ENCODE measurements at regions not wholly inside any gene's neighbourhood (a gene's known extent, or its start where the extent isn't known, plus 50 kb on each side); places are given as distances from the start of the nearest gene placed in this dataset.

- no peak overlapping the region for H3K4me2 ChIP-seq (ENCODE audit: low read length)
- H3K36me3 ChIP-seq (ENCODE audit: insufficient read depth, low read length), result no peaks in the 10 kb centered on the region
- H3K9me3 ChIP-seq (ENCODE audit: low read length), result no peaks in the 10 kb centered on the region
- H3K79me2 ChIP-seq (ENCODE audit: insufficient read depth, low read depth, low read length), result no peaks in the 10 kb centered on the region
- no peak overlapping the region for H2AFZ ChIP-seq (ENCODE audit: low read length)
- no peak overlapping the region for H3K27ac ChIP-seq (ENCODE audit: low read depth, low read length, poor library complexity, severe bottlenecking)
- no peaks in the 10 kb centered on the region for H4K20me1 ChIP-seq (ENCODE audit: insufficient read depth, low read length)
- H3K4me1 ChIP-seq (ENCODE audit: insufficient read depth, low read length, poor library complexity, severe bottlenecking), result no peaks in the 10 kb centered on the region
- BruUV-seq (replicated peaks), result no TSS peak
- POLR2A ChIA-PET, result no interaction called here
- no peak for DNase-seq (ENCODE audit: low spot score)
- intact Hi-C loops (cut with micrococcal nuclease; ENCODE audit: unreplicated experiment), result no loop called here
- H3K9me2 ChIP-seq (ENCODE audit: insufficient read depth, low read length), result no peaks in the 10 kb centered on the region
- CTCF ChIA-PET (ENCODE audit: unreplicated experiment), result no interaction called here
- no peak for TF ChIP-seq EZH2phosphoT487 (IDR thresholded peaks at IDR 0.05; ENCODE audit: borderline replicate concordance, low read depth, low read length)
- no peak for TF ChIP-seq CTCF (conservative IDR thresholded peaks at IDR 0.05; ENCODE audit: low read length)
- no peak overlapping the region for H3K4me3 ChIP-seq (ENCODE audit: low read depth, low read length, poor library complexity, severe bottlenecking)
Observed at GRCh38 chr5:101605700-101606099, 690.4 kb downstream of the SLCO4C1 start.

- Histone ChIP-seq H3K4me3 (ENCODE audit: low read depth, low read length, poor library complexity, severe bottlenecking) (no peak overlapping the region), H4K20me1 (ENCODE audit: insufficient read depth, low read length) (no peaks in the 10 kb centered on the region), H3K79me2 (ENCODE audit: insufficient read depth, low read depth, low read length) (no peaks in the 10 kb centered on the region), H3K27ac (ENCODE audit: low read depth, low read length, poor library complexity, severe bottlenecking) (no peak overlapping the region), H2AFZ (ENCODE audit: low read length) (no peak overlapping the region), H3K9me2 (ENCODE audit: insufficient read depth, low read length) (no peaks in the 10 kb centered on the region), H3K9me3 (ENCODE audit: low read length) (no peaks in the 10 kb centered on the region), H3K36me3 (ENCODE audit: insufficient read depth, low read length) (no peaks in the 10 kb centered on the region), H3K4me1 (ENCODE audit: insufficient read depth, low read length, poor library complexity, severe bottlenecking) (no peaks in the 10 kb centered on the region), H3K4me2 (ENCODE audit: low read length) (no peak overlapping the region)
- no TSS peak for BruUV-seq (replicated peaks)
- CTCF ChIA-PET (ENCODE audit: unreplicated experiment), result no interaction called here
- DNase-seq (ENCODE audit: low spot score), result no peak
- no peak for TF ChIP-seq EZH2phosphoT487 (IDR thresholded peaks at IDR 0.05; ENCODE audit: borderline replicate concordance, low read depth, low read length)
- no peak for TF ChIP-seq CTCF (conservative IDR thresholded peaks at IDR 0.05; ENCODE audit: low read length)
- POLR2A ChIA-PET, result no interaction called here
- intact Hi-C loops (cut with micrococcal nuclease; ENCODE audit: unreplicated experiment), result no loop called here
Observed at GRCh38 chr5:101600614-101601013, 695.5 kb downstream of the SLCO4C1 start.

GRCh38 chr5:101590384-101590783 is 687.3 kb upstream of the ST8SIA4 start:
- no peaks in the 10 kb centered on the region for H3K9me2 ChIP-seq (ENCODE audit: insufficient read depth, low read length)
- no peak overlapping the region for H3K4me2 ChIP-seq (ENCODE audit: low read length)
- H3K9me3 ChIP-seq (ENCODE audit: low read length), result no peaks in the 10 kb centered on the region
- intact Hi-C loops (cut with micrococcal nuclease; ENCODE audit: unreplicated experiment), result no loop called here
- DNase-seq (ENCODE audit: low spot score), result peak; percentile 4
- H3K4me3 ChIP-seq (ENCODE audit: low read depth, low read length, poor library complexity, severe bottlenecking), result no peak overlapping the region
- H2AFZ ChIP-seq (ENCODE audit: low read length), result no peak overlapping the region
- no peak for TF ChIP-seq EZH2phosphoT487 (IDR thresholded peaks at IDR 0.05; ENCODE audit: borderline replicate concordance, low read depth, low read length)
- TF ChIP-seq CTCF (conservative IDR thresholded peaks at IDR 0.05; ENCODE audit: low read length), result peak; percentile 63
- H3K36me3 ChIP-seq (ENCODE audit: insufficient read depth, low read length), result no peaks in the 10 kb centered on the region
- H3K4me1 ChIP-seq (ENCODE audit: insufficient read depth, low read length, poor library complexity, severe bottlenecking), result no peaks in the 10 kb centered on the region
- H3K27ac ChIP-seq (ENCODE audit: low read depth, low read length, poor library complexity, severe bottlenecking), result no peak overlapping the region
- CTCF ChIA-PET (ENCODE audit: unreplicated experiment), result no interaction called here
- H4K20me1 ChIP-seq (ENCODE audit: insufficient read depth, low read length), result no peaks in the 10 kb centered on the region
- no TSS peak for BruUV-seq (replicated peaks)
- H3K79me2 ChIP-seq (ENCODE audit: insufficient read depth, low read depth, low read length), result no peaks in the 10 kb centered on the region
- POLR2A ChIA-PET, result no interaction called here

Data from OCI-LY7 (cell line).